GM23338 (cell line): ENCODE measurements at regions not wholly inside any gene's neighbourhood (a gene's known extent, or its start where the extent isn't known, plus 50 kb on each side); places are given as distances from the start of the nearest gene placed in this dataset.

Experiments used
- ATAC-seq: fragments of 200-7000 bp; cut with Tn5 transposase; 3 replicates; pipeline ENCODE4 v1.9.1; 2020
- DNase-seq: peaks from one replicate; pipeline ENCODE4 v3.0.0-alpha.2; 2015; ENCODE audit warnings: low spot score
- H2AFZ ChIP-seq: fragments of 200-600 bp; sonication (generic); 2 replicates; pipeline ENCODE4 v1.8.0; 2016; ENCODE audit warnings: antibody characterized with exemption, mild to moderate bottlenecking, moderate library complexity
- H3F3A ChIP-seq: fragments of 200-600 bp; sonication (generic); replicated peaks from 2 replicates; pipeline ENCODE4 v1.8.0; 2017; ENCODE audit warnings: antibody characterized with exemption, mixed run types, low read depth
- H3K27ac ChIP-seq: fragments of 200-600 bp; sonication (generic); 2 replicates; pipeline ENCODE4 v1.6.1; 2016; ENCODE audit warnings: low read depth
- H3K27me3 ChIP-seq: fragments of 200-600 bp; sonication (generic); 2 replicates; pipeline ENCODE4 v1.8.0; 2016; ENCODE audit warnings: mild to moderate bottlenecking, mixed run types, moderate library complexity; ENCODE audit not compliant: insufficient read depth
- H3K36me3 ChIP-seq: fragments of 200-600 bp; sonication (generic); 2 replicates; pipeline ENCODE4 v1.8.0; 2016; ENCODE audit warnings: mild to moderate bottlenecking; ENCODE audit not compliant: insufficient read depth
- H3K4me1 ChIP-seq: fragments of 200-600 bp; sonication (generic); 2 replicates; pipeline ENCODE4 v1.8.0; 2016; ENCODE audit warnings: mild to moderate bottlenecking, moderate library complexity; ENCODE audit not compliant: insufficient read depth
- H3K4me2 ChIP-seq: fragments of 200-600 bp; sonication (generic); 2 replicates; pipeline ENCODE4 v1.7.1; 2017; ENCODE audit warnings: mixed run types
- H3K4me3 ChIP-seq: fragments of 200-600 bp; sonication (generic); 2 replicates; pipeline ENCODE4 v1.6.1; 2016; ENCODE audit warnings: mixed run types
- H3K79me2 ChIP-seq: fragments of 200-600 bp; sonication (generic); replicated peaks from 2 replicates; pipeline ENCODE4 v1.8.0; 2017; ENCODE audit warnings: mild to moderate bottlenecking; ENCODE audit not compliant: insufficient read depth
- H3K9me2 ChIP-seq: fragments of 200-600 bp; sonication (generic); 2 replicates; pipeline ENCODE4 v1.8.0; 2017; ENCODE audit not compliant: insufficient read depth
- H4K20me1 ChIP-seq: fragments of 200-600 bp; sonication (generic); replicated peaks from 2 replicates; pipeline ENCODE4 v1.8.0; 2017; ENCODE audit warnings: mild to moderate bottlenecking; ENCODE audit not compliant: insufficient read depth
- H3K27ac Mint-ChIP-seq: 2 replicates; pipeline ENCODE4 v1.8.0; 2020; ENCODE audit warnings: inconsistent platforms, mild to moderate bottlenecking, moderate library complexity, mixed read lengths
- H3K27me3 Mint-ChIP-seq: 3 replicates; pipeline ENCODE4 v1.8.0; 2022; ENCODE audit warnings: low read depth, mild to moderate bottlenecking, moderate library complexity, mixed read lengths, inconsistent platforms; ENCODE audit not compliant: insufficient read depth, poor library complexity
- H3K36me3 Mint-ChIP-seq: 3 replicates; pipeline ENCODE4 v1.8.0; 2021; ENCODE audit warnings: low read depth, mild to moderate bottlenecking, inconsistent platforms, moderate library complexity, mixed read lengths
- H3K4me1 Mint-ChIP-seq: 3 replicates; pipeline ENCODE4 v1.8.0; 2020; ENCODE audit warnings: mild to moderate bottlenecking, inconsistent platforms, mixed read lengths
- H3K4me3 Mint-ChIP-seq: 3 replicates; pipeline ENCODE4 v1.8.0; 2021; ENCODE audit warnings: moderate library complexity, mild to moderate bottlenecking, inconsistent platforms, mixed read lengths
- H3K9me3 Mint-ChIP-seq: 3 replicates; pipeline ENCODE4 v1.8.0; 2020; ENCODE audit warnings: moderate library complexity, mild to moderate bottlenecking, inconsistent platforms, mixed read lengths
- EZH2 ChIP-seq: fragments of 200-600 bp; sonication (generic); IDR thresholded peaks from one replicate; pipeline ENCODE4 v1.8.0; 2017; ENCODE audit warnings: antibody characterized with exemption, mild to moderate bottlenecking, low read depth; ENCODE audit not compliant: unreplicated experiment
- EZH2phosphoT487 ChIP-seq: fragments of 200-600 bp; sonication (generic); IDR thresholded peaks from one replicate; pipeline ENCODE4 v1.8.1; 2018; ENCODE audit warnings: antibody characterized with exemption; ENCODE audit not compliant: unreplicated experiment
- JUNB ChIP-seq: IDR thresholded peaks from one replicate; pipeline ENCODE4 v1.6.1; 2016; ENCODE audit warnings: antibody characterized with exemption; ENCODE audit not compliant: unreplicated experiment
- NANOG ChIP-seq: IDR thresholded peaks from 2 replicates; pipeline ENCODE4 v1.6.1; 2016; ENCODE audit warnings: antibody characterized with exemption, borderline replicate concordance
- POLR2AphosphoS5 ChIP-seq: IDR thresholded peaks from 2 replicates; pipeline ENCODE4 v1.6.1; 2016; ENCODE audit warnings: antibody characterized with exemption, low read depth
- STAT1 ChIP-seq: IDR thresholded peaks from one replicate; pipeline ENCODE4 v1.6.1; 2016; ENCODE audit warnings: antibody characterized with exemption; ENCODE audit not compliant: unreplicated experiment
- ZNF114 ChIP-seq: fragments of 250-450 bp; sonication (Bioruptor Pico); IDR thresholded peaks from 2 replicates; pipeline ENCODE4 v1.5.0; 2020; ENCODE audit warnings: mild to moderate bottlenecking, moderate library complexity
- TF ChIP-seq, protein P1 (sequence below): IDR thresholded peaks from 2 replicates; pipeline ENCODE4 v1.6.1; 2016; ENCODE audit warnings: antibody characterized with exemption
- TF ChIP-seq, protein P2 (sequence below): IDR thresholded peaks from one replicate; pipeline ENCODE4 v1.6.1; 2018; ENCODE audit warnings: antibody characterized with exemption; ENCODE audit not compliant: unreplicated experiment
- TF ChIP-seq, protein P3 (sequence below), 2 experiments: fragments of 200-600 bp in 1 of 2; sonication (generic) in 1 of 2; conservative IDR thresholded peaks; 2 replicates each; pipeline versions ENCODE4 v1.5.1 to v1.6.1; 2016 to 2017; ENCODE audit warnings: antibody characterized with exemption in 2 of 2, low read depth in 2 of 2, mild to moderate bottlenecking in 2 of 2, moderate library complexity in 1 of 2

- TF ChIP-seq, protein P1, sequence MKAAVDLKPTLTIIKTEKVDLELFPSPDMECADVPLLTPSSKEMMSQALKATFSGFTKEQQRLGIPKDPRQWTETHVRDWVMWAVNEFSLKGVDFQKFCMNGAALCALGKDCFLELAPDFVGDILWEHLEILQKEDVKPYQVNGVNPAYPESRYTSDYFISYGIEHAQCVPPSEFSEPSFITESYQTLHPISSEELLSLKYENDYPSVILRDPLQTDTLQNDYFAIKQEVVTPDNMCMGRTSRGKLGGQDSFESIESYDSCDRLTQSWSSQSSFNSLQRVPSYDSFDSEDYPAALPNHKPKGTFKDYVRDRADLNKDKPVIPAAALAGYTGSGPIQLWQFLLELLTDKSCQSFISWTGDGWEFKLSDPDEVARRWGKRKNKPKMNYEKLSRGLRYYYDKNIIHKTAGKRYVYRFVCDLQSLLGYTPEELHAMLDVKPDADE = no peak
- no peak for TF ChIP-seq ZNF114 (CRISPR knock-in tag)
- no peak for TF ChIP-seq EZH2phosphoT487
- TF ChIP-seq EZH2 = no peak
- no peak for TF ChIP-seq NANOG
- TF ChIP-seq, protein P2, sequence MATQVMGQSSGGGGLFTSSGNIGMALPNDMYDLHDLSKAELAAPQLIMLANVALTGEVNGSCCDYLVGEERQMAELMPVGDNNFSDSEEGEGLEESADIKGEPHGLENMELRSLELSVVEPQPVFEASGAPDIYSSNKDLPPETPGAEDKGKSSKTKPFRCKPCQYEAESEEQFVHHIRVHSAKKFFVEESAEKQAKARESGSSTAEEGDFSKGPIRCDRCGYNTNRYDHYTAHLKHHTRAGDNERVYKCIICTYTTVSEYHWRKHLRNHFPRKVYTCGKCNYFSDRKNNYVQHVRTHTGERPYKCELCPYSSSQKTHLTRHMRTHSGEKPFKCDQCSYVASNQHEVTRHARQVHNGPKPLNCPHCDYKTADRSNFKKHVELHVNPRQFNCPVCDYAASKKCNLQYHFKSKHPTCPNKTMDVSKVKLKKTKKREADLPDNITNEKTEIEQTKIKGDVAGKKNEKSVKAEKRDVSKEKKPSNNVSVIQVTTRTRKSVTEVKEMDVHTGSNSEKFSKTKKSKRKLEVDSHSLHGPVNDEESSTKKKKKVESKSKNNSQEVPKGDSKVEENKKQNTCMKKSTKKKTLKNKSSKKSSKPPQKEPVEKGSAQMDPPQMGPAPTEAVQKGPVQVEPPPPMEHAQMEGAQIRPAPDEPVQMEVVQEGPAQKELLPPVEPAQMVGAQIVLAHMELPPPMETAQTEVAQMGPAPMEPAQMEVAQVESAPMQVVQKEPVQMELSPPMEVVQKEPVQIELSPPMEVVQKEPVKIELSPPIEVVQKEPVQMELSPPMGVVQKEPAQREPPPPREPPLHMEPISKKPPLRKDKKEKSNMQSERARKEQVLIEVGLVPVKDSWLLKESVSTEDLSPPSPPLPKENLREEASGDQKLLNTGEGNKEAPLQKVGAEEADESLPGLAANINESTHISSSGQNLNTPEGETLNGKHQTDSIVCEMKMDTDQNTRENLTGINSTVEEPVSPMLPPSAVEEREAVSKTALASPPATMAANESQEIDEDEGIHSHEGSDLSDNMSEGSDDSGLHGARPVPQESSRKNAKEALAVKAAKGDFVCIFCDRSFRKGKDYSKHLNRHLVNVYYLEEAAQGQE = no peak
- TF ChIP-seq JUNB = no peak
Measured at GRCh38 chr3:151599103-151599672, 134.5 kb upstream of the AADACL2 start (continued).

DNA sequence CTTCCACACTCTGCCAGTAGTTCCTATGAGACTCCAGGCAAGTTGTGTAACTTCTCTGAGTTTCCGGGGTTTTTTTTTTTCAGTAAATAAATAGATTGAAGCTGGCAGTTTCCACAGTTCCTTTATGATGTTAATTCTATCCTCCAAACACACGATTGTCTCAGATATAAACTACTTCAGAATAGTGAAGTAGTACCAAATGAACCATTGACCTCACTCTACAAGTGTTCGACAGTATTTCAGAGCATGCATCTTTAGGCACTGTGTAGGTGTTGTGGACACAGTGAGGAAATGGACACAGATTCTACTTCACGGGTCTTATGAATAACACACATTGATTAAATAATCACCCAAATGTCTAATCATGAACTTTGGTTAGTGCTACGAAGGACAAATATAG, 136.1 kb upstream of the IGSF10 start:
- Mint-ChIP-seq H3K4me1 (peaks cover 16% of the 10 kb centered on the region), H3K27ac (no peak overlapping the region), H3K36me3 (no peaks in the 10 kb centered on the region), H3K4me3 (no peak overlapping the region), H3K27me3 (no peaks in the 10 kb centered on the region), H3K9me3 (no peaks in the 10 kb centered on the region)
- Histone ChIP-seq H2AFZ (no peak overlapping the region), H3K4me1 (peaks cover 14% of the 10 kb centered on the region), H3K36me3 (no peaks in the 10 kb centered on the region), H4K20me1 (no peaks in the 10 kb centered on the region), H3K4me3 (no peak overlapping the region), H3F3A (no peaks in the 10 kb centered on the region), H3K4me2 (no peak overlapping the region), H3K27me3 (no peaks in the 10 kb centered on the region), H3K9me2 (no peaks in the 10 kb centered on the region), H3K79me2 (no peaks in the 10 kb centered on the region), H3K27ac (no peak overlapping the region)
- no peak for DNase-seq
- ATAC-seq = no peak
- TF ChIP-seq POLR2AphosphoS5 = no peak
- no peak for TF ChIP-seq EZH2
- TF ChIP-seq, protein P2 = no peak
- TF ChIP-seq STAT1 = no peak
- TF ChIP-seq EZH2phosphoT487 = no peak
- TF ChIP-seq, protein P3, sequence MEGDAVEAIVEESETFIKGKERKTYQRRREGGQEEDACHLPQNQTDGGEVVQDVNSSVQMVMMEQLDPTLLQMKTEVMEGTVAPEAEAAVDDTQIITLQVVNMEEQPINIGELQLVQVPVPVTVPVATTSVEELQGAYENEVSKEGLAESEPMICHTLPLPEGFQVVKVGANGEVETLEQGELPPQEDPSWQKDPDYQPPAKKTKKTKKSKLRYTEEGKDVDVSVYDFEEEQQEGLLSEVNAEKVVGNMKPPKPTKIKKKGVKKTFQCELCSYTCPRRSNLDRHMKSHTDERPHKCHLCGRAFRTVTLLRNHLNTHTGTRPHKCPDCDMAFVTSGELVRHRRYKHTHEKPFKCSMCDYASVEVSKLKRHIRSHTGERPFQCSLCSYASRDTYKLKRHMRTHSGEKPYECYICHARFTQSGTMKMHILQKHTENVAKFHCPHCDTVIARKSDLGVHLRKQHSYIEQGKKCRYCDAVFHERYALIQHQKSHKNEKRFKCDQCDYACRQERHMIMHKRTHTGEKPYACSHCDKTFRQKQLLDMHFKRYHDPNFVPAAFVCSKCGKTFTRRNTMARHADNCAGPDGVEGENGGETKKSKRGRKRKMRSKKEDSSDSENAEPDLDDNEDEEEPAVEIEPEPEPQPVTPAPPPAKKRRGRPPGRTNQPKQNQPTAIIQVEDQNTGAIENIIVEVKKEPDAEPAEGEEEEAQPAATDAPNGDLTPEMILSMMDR (conservative IDR thresholded peaks at IDR 0.05; ENCODE audit: low read depth in 2 of 2) = no peak
- TF ChIP-seq, protein P1 = no peak
- TF ChIP-seq ZNF114 (CRISPR knock-in tag) = no peak
- TF ChIP-seq JUNB = no peak
